Neural cell (in vitro differentiated cells): ENCODE measurements at regions not wholly inside any gene's neighbourhood (a gene's known extent, or its start where the extent isn't known, plus 50 kb on each side); places are given as distances from the start of the nearest gene placed in this dataset.

Experiments used
- H2AFZ ChIP-seq: fragments of 200-600, 300-800 bp; sonication (generic), shearing (Covaris generic); 2 replicates; pipeline ENCODE4 v1.6.0; 2014; ENCODE audit warnings: low read depth, mild to moderate bottlenecking, antibody characterized with exemption, low read length, moderate library complexity
- H3F3A ChIP-seq: fragments of 200-600 bp; shearing (Covaris generic); 2 replicates; pipeline ENCODE4 v1.6.1; 2016; ENCODE audit warnings: mild to moderate bottlenecking, moderate library complexity, mixed read lengths, antibody characterized with exemption, low read length; ENCODE audit not compliant: insufficient read depth, poor library complexity, severe bottlenecking
- H3K27ac ChIP-seq: fragments of 200-600, 300-800 bp; sonication (generic), shearing (Covaris generic); 2 replicates; pipeline ENCODE4 v1.5.1; 2014; ENCODE audit warnings: mild to moderate bottlenecking, low read length, moderate library complexity
- H3K27me3 ChIP-seq: fragments of 300-800, 200-600 bp; sonication (generic), shearing (Covaris generic); 2 replicates; pipeline ENCODE4 v1.6.0; 2014; ENCODE audit warnings: mild to moderate bottlenecking, low read depth, low read length, moderate library complexity; ENCODE audit not compliant: insufficient read depth
- H3K36me3 ChIP-seq: fragments of 300-800, 200-600 bp; sonication (generic), shearing (Covaris generic); 2 replicates; pipeline ENCODE4 v1.5.1; 2014; ENCODE audit warnings: mild to moderate bottlenecking, antibody characterized with exemption, low read length, moderate library complexity; ENCODE audit not compliant: insufficient read depth
- H3K4me2 ChIP-seq: fragments of 300-800, 200-600 bp; sonication (generic), shearing (Covaris generic); 2 replicates; pipeline ENCODE4 v1.6.0; 2014; ENCODE audit warnings: mild to moderate bottlenecking, low read length
- H3K4me3 ChIP-seq: fragments of 300-800, 200-600 bp; sonication (generic), shearing (Covaris generic); 2 replicates; pipeline ENCODE4 v1.5.1; 2014; ENCODE audit warnings: mild to moderate bottlenecking, low read length, moderate library complexity
- H3K79me2 ChIP-seq: fragments of 200-600 bp; shearing (Covaris generic); replicated peaks from 2 replicates; pipeline ENCODE4 v1.6.0; 2014; ENCODE audit warnings: mild to moderate bottlenecking, low read length, moderate library complexity; ENCODE audit not compliant: insufficient read depth
- H3K9ac ChIP-seq: fragments of 300-800, 200-600 bp; sonication (generic), shearing (Covaris generic); 2 replicates; pipeline ENCODE4 v1.6.1; 2016; ENCODE audit warnings: mild to moderate bottlenecking, low read length, mixed read lengths
- H3K9me2 ChIP-seq: fragments of 200-600 bp; shearing (Covaris generic); 2 replicates; pipeline ENCODE4 v1.6.1; 2016; ENCODE audit warnings: mild to moderate bottlenecking, low read length, mixed read lengths; ENCODE audit not compliant: insufficient read depth
- H3K9me3 ChIP-seq: fragments of 200-600, 300-800 bp; sonication (generic), shearing (Covaris generic); 2 replicates; pipeline ENCODE4 v1.6.1; 2016; ENCODE audit warnings: mild to moderate bottlenecking, mixed run types, low read length, moderate library complexity, mixed read lengths
- H4K20me1 ChIP-seq: fragments of 200-600 bp; shearing (Covaris generic); 2 replicates; pipeline ENCODE4 v1.6.1; 2016; ENCODE audit warnings: mild to moderate bottlenecking, mixed run types; ENCODE audit not compliant: insufficient read depth
- EP300 ChIP-seq: fragments of 450-650 bp; conservative IDR thresholded peaks from 2 replicates; pipeline ENCODE4 v1.6.1; 2014; ENCODE audit warnings: antibody characterized with exemption, mild to moderate bottlenecking, moderate library complexity; ENCODE audit not compliant: poor library complexity, severe bottlenecking
- EZH2 ChIP-seq: fragments of 200-600, 300-800 bp; shearing (Covaris generic), sonication (generic); IDR thresholded peaks from 2 replicates; pipeline ENCODE4 v1.6.1; 2014; ENCODE audit warnings: antibody characterized with exemption, low read length, borderline replicate concordance, mild to moderate bottlenecking; ENCODE audit not compliant: insufficient read depth, poor library complexity, severe bottlenecking
- MXI1 ChIP-seq: fragments of 450-650 bp; conservative IDR thresholded peaks from 2 replicates; pipeline ENCODE4 v1.6.1; 2014; ENCODE audit warnings: antibody characterized with exemption, mild to moderate bottlenecking; ENCODE audit not compliant: poor library complexity, severe bottlenecking
- POLR2AphosphoS5 ChIP-seq: IDR thresholded peaks from 2 replicates; pipeline ENCODE4 v1.6.1; 2012
- RAD21 ChIP-seq: fragments of 450-650 bp; conservative IDR thresholded peaks from 2 replicates; pipeline ENCODE4 v1.6.1; 2014; ENCODE audit warnings: antibody characterized with exemption, mild to moderate bottlenecking, moderate library complexity
- SMC3 ChIP-seq: fragments of 450-650 bp; conservative IDR thresholded peaks from 2 replicates; pipeline ENCODE4 v1.6.1; 2014; ENCODE audit warnings: antibody characterized with exemption, mild to moderate bottlenecking, moderate library complexity; ENCODE audit not compliant: poor library complexity
- TAF1 ChIP-seq: IDR thresholded peaks from 2 replicates; pipeline ENCODE4 v1.6.1; 2012; ENCODE audit warnings: low read depth
- TF ChIP-seq, protein P1 (sequence below): IDR thresholded peaks from 2 replicates; pipeline ENCODE4 v1.6.1; 2012; ENCODE audit warnings: borderline replicate concordance
- TF ChIP-seq, protein P2 (sequence below): fragments of 450-650 bp; IDR thresholded peaks from 2 replicates; pipeline ENCODE4 v1.5.1; 2014; ENCODE audit warnings: antibody characterized with exemption, mild to moderate bottlenecking, moderate library complexity; ENCODE audit not compliant: poor library complexity, severe bottlenecking

DNA sequence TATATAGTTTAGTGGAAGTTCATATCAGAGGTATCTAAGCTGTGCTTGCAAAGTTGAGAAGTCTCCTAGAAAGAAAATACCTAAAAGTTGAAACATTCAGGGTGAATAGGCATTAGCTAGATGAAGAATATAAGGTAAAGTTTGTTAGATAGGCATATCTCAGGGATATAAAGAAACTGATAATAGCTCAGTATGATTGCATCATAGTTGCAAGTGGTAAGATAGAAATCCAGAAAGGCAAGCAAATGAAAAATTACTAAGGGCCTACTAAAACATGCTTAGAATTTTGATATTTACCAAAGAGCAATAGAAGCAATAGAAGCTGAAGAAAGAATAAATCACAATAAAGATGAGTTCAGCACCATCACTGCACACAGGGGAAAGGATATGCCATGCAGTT lies 610.0 kb upstream of the ADGRL3 start:
- H3K9ac ChIP-seq = no peak overlapping the region
- H4K20me1 ChIP-seq = no peaks in the 10 kb centered on the region
- no peaks in the 10 kb centered on the region for H3F3A ChIP-seq
- no peak overlapping the region for H3K27ac ChIP-seq
- no peak overlapping the region for H3K4me3 ChIP-seq
- no peak overlapping the region for H2AFZ ChIP-seq
- TF ChIP-seq MXI1 (no peak), EZH2 (no peak)
- no peaks in the 10 kb centered on the region for H3K9me3 ChIP-seq
- no peak overlapping the region for H3K4me2 ChIP-seq
- no peaks in the 10 kb centered on the region for H3K27me3 ChIP-seq
- no peaks in the 10 kb centered on the region for H3K36me3 ChIP-seq
- no peaks in the 10 kb centered on the region for H3K79me2 ChIP-seq
- no peaks in the 10 kb centered on the region for H3K9me2 ChIP-seq

- Histone ChIP-seq H3F3A (no peaks in the 10 kb centered on the region), H3K27me3 (no peaks in the 10 kb centered on the region), H3K9me3 (no peaks in the 10 kb centered on the region), H3K36me3 (no peaks in the 10 kb centered on the region), H3K9me2 (no peaks in the 10 kb centered on the region), H3K9ac (no peak overlapping the region), H3K4me2 (no peak overlapping the region), H4K20me1 (no peaks in the 10 kb centered on the region), H3K4me3 (no peak overlapping the region), H3K27ac (no peak overlapping the region), H3K79me2 (no peaks in the 10 kb centered on the region), H2AFZ (no peak overlapping the region)
- TF ChIP-seq POLR2AphosphoS5 = no peak
- TF ChIP-seq EP300 = no peak
- TF ChIP-seq, protein P1, sequence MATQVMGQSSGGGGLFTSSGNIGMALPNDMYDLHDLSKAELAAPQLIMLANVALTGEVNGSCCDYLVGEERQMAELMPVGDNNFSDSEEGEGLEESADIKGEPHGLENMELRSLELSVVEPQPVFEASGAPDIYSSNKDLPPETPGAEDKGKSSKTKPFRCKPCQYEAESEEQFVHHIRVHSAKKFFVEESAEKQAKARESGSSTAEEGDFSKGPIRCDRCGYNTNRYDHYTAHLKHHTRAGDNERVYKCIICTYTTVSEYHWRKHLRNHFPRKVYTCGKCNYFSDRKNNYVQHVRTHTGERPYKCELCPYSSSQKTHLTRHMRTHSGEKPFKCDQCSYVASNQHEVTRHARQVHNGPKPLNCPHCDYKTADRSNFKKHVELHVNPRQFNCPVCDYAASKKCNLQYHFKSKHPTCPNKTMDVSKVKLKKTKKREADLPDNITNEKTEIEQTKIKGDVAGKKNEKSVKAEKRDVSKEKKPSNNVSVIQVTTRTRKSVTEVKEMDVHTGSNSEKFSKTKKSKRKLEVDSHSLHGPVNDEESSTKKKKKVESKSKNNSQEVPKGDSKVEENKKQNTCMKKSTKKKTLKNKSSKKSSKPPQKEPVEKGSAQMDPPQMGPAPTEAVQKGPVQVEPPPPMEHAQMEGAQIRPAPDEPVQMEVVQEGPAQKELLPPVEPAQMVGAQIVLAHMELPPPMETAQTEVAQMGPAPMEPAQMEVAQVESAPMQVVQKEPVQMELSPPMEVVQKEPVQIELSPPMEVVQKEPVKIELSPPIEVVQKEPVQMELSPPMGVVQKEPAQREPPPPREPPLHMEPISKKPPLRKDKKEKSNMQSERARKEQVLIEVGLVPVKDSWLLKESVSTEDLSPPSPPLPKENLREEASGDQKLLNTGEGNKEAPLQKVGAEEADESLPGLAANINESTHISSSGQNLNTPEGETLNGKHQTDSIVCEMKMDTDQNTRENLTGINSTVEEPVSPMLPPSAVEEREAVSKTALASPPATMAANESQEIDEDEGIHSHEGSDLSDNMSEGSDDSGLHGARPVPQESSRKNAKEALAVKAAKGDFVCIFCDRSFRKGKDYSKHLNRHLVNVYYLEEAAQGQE = no peak
- TF ChIP-seq SMC3 = no peak
- TF ChIP-seq RAD21 = no peak
- no peak for TF ChIP-seq MXI1
- no peak for TF ChIP-seq TAF1
- TF ChIP-seq, protein P2, sequence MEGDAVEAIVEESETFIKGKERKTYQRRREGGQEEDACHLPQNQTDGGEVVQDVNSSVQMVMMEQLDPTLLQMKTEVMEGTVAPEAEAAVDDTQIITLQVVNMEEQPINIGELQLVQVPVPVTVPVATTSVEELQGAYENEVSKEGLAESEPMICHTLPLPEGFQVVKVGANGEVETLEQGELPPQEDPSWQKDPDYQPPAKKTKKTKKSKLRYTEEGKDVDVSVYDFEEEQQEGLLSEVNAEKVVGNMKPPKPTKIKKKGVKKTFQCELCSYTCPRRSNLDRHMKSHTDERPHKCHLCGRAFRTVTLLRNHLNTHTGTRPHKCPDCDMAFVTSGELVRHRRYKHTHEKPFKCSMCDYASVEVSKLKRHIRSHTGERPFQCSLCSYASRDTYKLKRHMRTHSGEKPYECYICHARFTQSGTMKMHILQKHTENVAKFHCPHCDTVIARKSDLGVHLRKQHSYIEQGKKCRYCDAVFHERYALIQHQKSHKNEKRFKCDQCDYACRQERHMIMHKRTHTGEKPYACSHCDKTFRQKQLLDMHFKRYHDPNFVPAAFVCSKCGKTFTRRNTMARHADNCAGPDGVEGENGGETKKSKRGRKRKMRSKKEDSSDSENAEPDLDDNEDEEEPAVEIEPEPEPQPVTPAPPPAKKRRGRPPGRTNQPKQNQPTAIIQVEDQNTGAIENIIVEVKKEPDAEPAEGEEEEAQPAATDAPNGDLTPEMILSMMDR = no peak
- TF ChIP-seq EZH2 = no peak
Measured at GRCh38 chr4:60605646-60606354, 594.3 kb upstream of the ADGRL3 start.
